ENCODE measurements at regions not wholly inside any gene's neighbourhood (a gene's known extent, or its start where the extent isn't known, plus 50 kb on each side); places are given as distances from the start of the nearest gene placed in this dataset.

- no peak for TF ChIP-seq CTCF (IDR thresholded peaks at IDR 0.05)
- no peak for TF ChIP-seq POLR2A (IDR thresholded peaks at IDR 0.05)
Measured at GRCh38 chr2:128681507-128681906, 362.8 kb upstream of the HS6ST1 start.

All from testis (tissue), 2 donors.